HFFc6 (cell line): ENCODE measurements at regions not wholly inside any gene's neighbourhood (a gene's known extent, or its start where the extent isn't known, plus 50 kb on each side); places are given as distances from the start of the nearest gene placed in this dataset.
"Not testable (repeated sequence)": the region's sequence is repeated elsewhere in the genome, so short reads cannot be mapped to it uniquely, and the experiment has no call there.

Experiments
- DNase-seq: peaks from one replicate; pipeline ENCODE4 v3.0.0-alpha.2; 2018
- H3K27ac Mint-ChIP-seq: 2 replicates; pipeline ENCODE4 v1.8.0; 2020; ENCODE audit warnings: mild to moderate bottlenecking, mixed read lengths
- H3K27me3 Mint-ChIP-seq: 2 replicates; pipeline ENCODE4 v1.8.0; 2021; ENCODE audit warnings: mild to moderate bottlenecking, moderate library complexity, mixed read lengths; ENCODE audit not compliant: insufficient read depth
- H3K36me3 Mint-ChIP-seq: 2 replicates; pipeline ENCODE4 v1.8.0; 2021; ENCODE audit warnings: low read depth, mixed read lengths
- H3K4me1 Mint-ChIP-seq: 2 replicates; pipeline ENCODE4 v1.8.0; 2020; ENCODE audit warnings: low read depth, mixed read lengths
- H3K4me3 Mint-ChIP-seq: 2 replicates; pipeline ENCODE4 v1.8.0; 2020; ENCODE audit warnings: mild to moderate bottlenecking, moderate library complexity, mixed read lengths
- H3K9me3 Mint-ChIP-seq: 2 replicates; pipeline ENCODE4 v1.8.0; 2020; ENCODE audit warnings: mild to moderate bottlenecking, mixed read lengths
- TF ChIP-seq, protein P1 (sequence below): fragments of 200-600 bp; sonication (generic); IDR thresholded peaks from 2 replicates; pipeline ENCODE4 v1.5.0; 2021; ENCODE audit warnings: antibody characterized with exemption, mild to moderate bottlenecking

DNA sequence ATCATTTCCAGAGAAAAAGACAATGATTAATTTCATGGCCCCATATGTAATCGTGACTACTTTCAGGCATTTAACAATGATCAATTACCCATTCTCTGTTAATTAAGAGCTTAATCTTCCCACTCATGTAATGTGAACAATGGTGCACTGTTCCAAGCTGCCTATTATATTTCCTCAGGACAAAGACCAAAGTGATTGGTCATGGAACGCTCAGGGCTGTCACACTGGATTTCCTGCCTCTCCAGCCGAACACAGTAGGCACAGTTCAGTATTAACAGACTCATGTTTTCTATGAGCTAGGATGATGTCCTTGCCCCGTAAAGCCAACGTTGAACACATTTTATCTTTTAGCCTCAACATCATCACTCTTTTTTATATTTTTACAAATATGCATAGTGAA is 142.7 kb upstream of the FZD8 start:
- no peaks in the 10 kb centered on the region; the same call in 1 of the 2 replicates for H3K36me3 Mint-ChIP-seq
- TF ChIP-seq, protein P1, sequence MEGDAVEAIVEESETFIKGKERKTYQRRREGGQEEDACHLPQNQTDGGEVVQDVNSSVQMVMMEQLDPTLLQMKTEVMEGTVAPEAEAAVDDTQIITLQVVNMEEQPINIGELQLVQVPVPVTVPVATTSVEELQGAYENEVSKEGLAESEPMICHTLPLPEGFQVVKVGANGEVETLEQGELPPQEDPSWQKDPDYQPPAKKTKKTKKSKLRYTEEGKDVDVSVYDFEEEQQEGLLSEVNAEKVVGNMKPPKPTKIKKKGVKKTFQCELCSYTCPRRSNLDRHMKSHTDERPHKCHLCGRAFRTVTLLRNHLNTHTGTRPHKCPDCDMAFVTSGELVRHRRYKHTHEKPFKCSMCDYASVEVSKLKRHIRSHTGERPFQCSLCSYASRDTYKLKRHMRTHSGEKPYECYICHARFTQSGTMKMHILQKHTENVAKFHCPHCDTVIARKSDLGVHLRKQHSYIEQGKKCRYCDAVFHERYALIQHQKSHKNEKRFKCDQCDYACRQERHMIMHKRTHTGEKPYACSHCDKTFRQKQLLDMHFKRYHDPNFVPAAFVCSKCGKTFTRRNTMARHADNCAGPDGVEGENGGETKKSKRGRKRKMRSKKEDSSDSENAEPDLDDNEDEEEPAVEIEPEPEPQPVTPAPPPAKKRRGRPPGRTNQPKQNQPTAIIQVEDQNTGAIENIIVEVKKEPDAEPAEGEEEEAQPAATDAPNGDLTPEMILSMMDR, result no peak
- H3K27ac Mint-ChIP-seq, result no peak overlapping the region
- H3K9me3 Mint-ChIP-seq, result peaks cover 18% of the 10 kb centered on the region
- peaks cover 10% of the 10 kb centered on the region for H3K27me3 Mint-ChIP-seq
- no peak overlapping the region for H3K4me3 Mint-ChIP-seq
- peaks cover 23% of the 10 kb centered on the region for H3K4me1 Mint-ChIP-seq
- no peak for DNase-seq

DNA sequence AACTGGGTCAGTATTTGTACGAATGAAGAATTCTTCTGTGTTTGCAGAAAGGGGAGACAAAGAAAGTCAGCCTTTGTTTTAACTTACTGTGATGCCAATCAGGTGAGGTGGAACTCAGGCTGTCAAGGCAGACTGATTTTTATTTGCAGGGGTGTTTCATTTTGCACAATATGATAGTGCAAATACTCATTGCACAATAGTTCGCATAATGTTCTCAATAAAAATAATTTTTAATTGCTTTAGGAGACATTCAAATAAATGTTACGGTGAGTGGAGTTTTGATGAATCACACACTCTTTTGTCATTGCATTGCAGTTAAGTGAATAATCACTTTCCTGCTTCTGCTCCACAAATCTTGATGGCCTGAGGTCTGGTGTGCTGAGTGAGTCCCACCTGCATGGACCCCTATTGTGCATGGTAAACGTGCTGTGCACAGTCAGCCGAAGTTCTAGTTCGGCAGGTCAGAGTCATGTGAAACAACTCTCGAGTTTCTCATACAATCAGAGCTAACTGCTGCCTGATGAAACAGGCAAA is 141.3 kb upstream of the FZD8 start:
- Mint-ChIP-seq H3K9me3 (peaks cover 18% of the 10 kb centered on the region), H3K27ac (no peak overlapping the region), H3K36me3 (no peaks in the 10 kb centered on the region; the same call in 1 of the 2 replicates), H3K4me1 (peaks cover 17% of the 10 kb centered on the region), H3K27me3 (peaks cover 5% of the 10 kb centered on the region), H3K4me3 (peak overlapping the region; percentile 33; the same call in 1 of the 2 replicates)
- peak; percentile 3 for DNase-seq
- TF ChIP-seq, protein P1, result no peak

GRCh38 chr10:35781643-35782035 is 139.5 kb upstream of the FZD8 start:
- H3K27me3 Mint-ChIP-seq, result peaks cover 5% of the 10 kb centered on the region
- H3K4me3 Mint-ChIP-seq, result no peak overlapping the region
- no peaks in the 10 kb centered on the region; the same call in 1 of the 2 replicates for H3K36me3 Mint-ChIP-seq
- no peak overlapping the region for H3K27ac Mint-ChIP-seq
- H3K4me1 Mint-ChIP-seq, result peaks cover 17% of the 10 kb centered on the region
- DNase-seq, result no peak
- peaks cover 8% of the 10 kb centered on the region for H3K9me3 Mint-ChIP-seq
- TF ChIP-seq, protein P1, result peak; percentile 41

GRCh38 chr10:35780970-35781642 is 139.0 kb upstream of the FZD8 start:
- Mint-ChIP-seq H3K27me3 (peaks cover 9% of the 10 kb centered on the region), H3K36me3 (no peaks in the 10 kb centered on the region), H3K4me3 (no peak overlapping the region), H3K27ac (no peak overlapping the region), H3K9me3 (0 out of 2 replicates have a peak, but pooled peaks cover 2% of the 10 kb centered on the region), H3K4me1 (peaks cover 17% of the 10 kb centered on the region)
- TF ChIP-seq, protein P1, result no peak; the same call in 1 of the 2 replicates
- no peak for DNase-seq

DNA sequence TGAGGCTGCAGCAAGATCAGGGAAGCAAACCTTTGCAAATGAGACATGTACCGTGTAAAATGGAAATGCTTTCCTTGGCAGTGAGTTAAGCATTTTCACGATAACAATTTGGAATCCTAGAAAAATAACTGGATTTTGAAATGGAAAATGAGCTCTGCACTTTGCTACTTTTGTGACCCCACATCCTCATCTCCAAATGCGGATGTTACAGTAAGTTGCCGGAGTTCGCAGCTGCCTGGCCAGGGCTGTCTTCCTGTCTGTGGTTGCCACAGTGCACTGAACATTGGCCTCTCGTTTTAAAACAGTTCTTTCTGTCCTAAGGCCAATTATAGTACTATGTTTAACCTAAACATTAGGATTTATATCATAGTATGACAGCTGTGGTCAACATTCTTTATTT is 136.2 kb upstream of the FZD8 start:
- no peaks in the 10 kb centered on the region for H3K9me3 Mint-ChIP-seq
- TF ChIP-seq, protein P1, result no peak
- no peak overlapping the region for H3K27ac Mint-ChIP-seq
- no peak for DNase-seq
- no peak overlapping the region for H3K4me3 Mint-ChIP-seq
- no peaks in the 10 kb centered on the region for H3K36me3 Mint-ChIP-seq
- H3K4me1 Mint-ChIP-seq, result peaks cover 9% of the 10 kb centered on the region
- peaks cover 6% of the 10 kb centered on the region for H3K27me3 Mint-ChIP-seq

GRCh38 chr10:35776557-35776956 is 134.5 kb upstream of the FZD8 start:
- H3K4me3 Mint-ChIP-seq, result not testable (repeated sequence)

More at GRCh38 chr10:35776557-35776956, 134.5 kb upstream of the FZD8 start:
- H3K9me3 Mint-ChIP-seq, H3K36me3 Mint-ChIP-seq, H3K4me1 Mint-ChIP-seq, H3K27ac Mint-ChIP-seq, H3K27me3 Mint-ChIP-seq, DNase-seq: not testable (repeated sequence)
